CD4-positive, alpha-beta T cell (primary cell): ENCODE measurements at regions not wholly inside any gene's neighbourhood (a gene's known extent, or its start where the extent isn't known, plus 50 kb on each side); places are given as distances from the start of the nearest gene placed in this dataset.

Experiments
- ATAC-seq: fragments of 200-7000 bp; cut with Tn5 transposase; one replicate; pipeline ENCODE4 v1.10.0; 2022; ENCODE audit warnings: mild to moderate bottlenecking; ENCODE audit not compliant: poor library complexity
- CTCF ChIA-PET: fragments of 350-600 bp; sonication (Branson Sonifier 250); formaldehyde crosslinking; loops from one replicate; lab custom pipeline; 2021; ENCODE audit warnings: antibody characterized with exemption, inconsistent platforms; lab: Charles Lee
- POLR2A ChIA-PET: fragments of 350-600 bp; sonication (Branson Sonifier 250); formaldehyde crosslinking; loops from one replicate; lab custom pipeline; 2021; ENCODE audit warnings: antibody characterized with exemption, inconsistent platforms; lab: Charles Lee
- DNase-seq, 14 experiments: peaks; one replicate each; pipeline ENCODE4 v3.0.0-alpha.2; 2013 to 2020; ENCODE audit warnings: mixed read lengths in 2 of 14
- H3K27ac ChIP-seq, 2 donors: one replicate each; pipeline versions ENCODE4 v1.5.1 to v1.7.0; 2013; ENCODE audit warnings: low read length in 2 of 2, low read depth in 1 of 2, mild to moderate bottlenecking in 1 of 2
- H3K27me3 ChIP-seq, 2 experiments: 1 replicate in 1 of 2; 2 replicates in 1 of 2; pipeline versions ENCODE4 v1.6.1 to v1.7.0; 2013; ENCODE audit warnings: low read length in 2 of 2, control low read depth in 1 of 2, mild to moderate bottlenecking in 1 of 2, moderate library complexity in 1 of 2; ENCODE audit not compliant: insufficient read depth in 2 of 2, control insufficient read depth in 1 of 2
- H3K36me3 ChIP-seq: one replicate; pipeline ENCODE4 v1.6.1; 2013; ENCODE audit warnings: low read length, control low read depth; ENCODE audit not compliant: insufficient read depth
- H3K4me1 ChIP-seq: one replicate; pipeline ENCODE4 v1.6.1; 2013; ENCODE audit warnings: low read length, control low read depth; ENCODE audit not compliant: insufficient read depth
- H3K4me3 ChIP-seq: one replicate; pipeline ENCODE4 v1.5.1; 2013; ENCODE audit warnings: mild to moderate bottlenecking, low read length, moderate library complexity
- H3K9me3 ChIP-seq, 2 experiments: 1 replicate in 1 of 2; 2 replicates in 1 of 2; pipeline versions ENCODE4 v1.6.1 to v1.7.0; 2013; ENCODE audit warnings: low read length in 2 of 2, mild to moderate bottlenecking in 2 of 2, control low read depth in 1 of 2, moderate library complexity in 1 of 2; ENCODE audit not compliant: control insufficient read depth in 1 of 2, insufficient read depth in 1 of 2
- H3K27ac Mint-ChIP-seq: one replicate; pipeline ENCODE4 v1.8.0; 2020; ENCODE audit warnings: mixed read lengths
- H3K27me3 Mint-ChIP-seq: one replicate; pipeline ENCODE4 v1.8.0; 2021; ENCODE audit warnings: mixed read lengths
- H3K36me3 Mint-ChIP-seq: one replicate; pipeline ENCODE4 v1.8.0; 2021; ENCODE audit warnings: low read depth, mixed read lengths
- H3K4me1 Mint-ChIP-seq: one replicate; pipeline ENCODE4 v1.8.0; 2021; ENCODE audit warnings: low read depth, mixed read lengths
- H3K4me3 Mint-ChIP-seq: one replicate; pipeline ENCODE4 v1.8.0; 2020; ENCODE audit warnings: mild to moderate bottlenecking, mixed read lengths
- H3K9me3 Mint-ChIP-seq: one replicate; pipeline ENCODE4 v1.8.0; 2020; ENCODE audit warnings: mixed read lengths
- CTCF ChIP-seq: fragments of 200-600 bp; IDR thresholded peaks from one replicate; pipeline ENCODE4 v1.8.0; 2022; ENCODE audit warnings: antibody characterized with exemption, mild to moderate bottlenecking
- intact Hi-C, 2 experiments: fragments of 100-400 bp; cut with DNase I in 1 of 2; cut with micrococcal nuclease in 1 of 2; formaldehyde crosslinking; loops; one replicate each; pipeline versions ENCODE4 v1.15.1 to v1.9.0; 2023 to 2025; cut with DNase I, micrococcal nuclease

DNA sequence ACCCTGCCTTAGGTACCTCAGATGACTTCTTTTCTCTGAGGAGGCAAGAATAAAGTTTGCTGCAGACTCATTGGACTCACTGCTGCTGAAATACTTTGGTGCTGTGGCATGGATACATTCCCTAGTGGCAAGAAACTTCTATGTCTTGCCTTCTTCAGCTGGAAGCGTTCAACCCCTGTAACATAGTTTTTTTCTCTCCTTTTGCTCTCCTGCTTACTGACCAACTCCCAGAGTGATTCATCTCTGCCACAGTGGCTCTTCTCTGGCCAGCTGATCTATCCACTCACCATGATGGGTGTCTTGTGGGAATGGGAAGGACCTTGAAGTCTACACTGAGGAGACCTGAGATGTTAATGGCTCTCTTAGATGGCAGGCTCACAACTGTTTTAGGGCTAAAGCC lies 309.3 kb upstream of the LRRTM4 start:
- H3K27ac ChIP-seq, result no peak overlapping the region
- no peaks in the 10 kb centered on the region for H3K27me3 ChIP-seq
- H3K27me3 Mint-ChIP-seq, result no peaks in the 10 kb centered on the region
- H3K9me3 ChIP-seq, result peaks cover 0 to 8% of the 10 kb centered on the region in 2 experiments
- H3K36me3 Mint-ChIP-seq, result no peaks in the 10 kb centered on the region
- no peak overlapping the region for H3K4me3 ChIP-seq
- no peaks in the 10 kb centered on the region for H3K36me3 ChIP-seq
- H3K27ac Mint-ChIP-seq, result no peak overlapping the region
- no peak overlapping the region for H3K4me3 Mint-ChIP-seq
- no peaks in the 10 kb centered on the region for H3K4me1 ChIP-seq
- H3K4me1 Mint-ChIP-seq, result no peaks in the 10 kb centered on the region
- peaks cover 23% of the 10 kb centered on the region for H3K9me3 Mint-ChIP-seq
- ATAC-seq, result no peak
- intact Hi-C loops, result no loop called here
- no peak for TF ChIP-seq CTCF
- POLR2A ChIA-PET, result no interaction called here
- CTCF ChIA-PET, result no interaction called here
- no peak for DNase-seq

DNA sequence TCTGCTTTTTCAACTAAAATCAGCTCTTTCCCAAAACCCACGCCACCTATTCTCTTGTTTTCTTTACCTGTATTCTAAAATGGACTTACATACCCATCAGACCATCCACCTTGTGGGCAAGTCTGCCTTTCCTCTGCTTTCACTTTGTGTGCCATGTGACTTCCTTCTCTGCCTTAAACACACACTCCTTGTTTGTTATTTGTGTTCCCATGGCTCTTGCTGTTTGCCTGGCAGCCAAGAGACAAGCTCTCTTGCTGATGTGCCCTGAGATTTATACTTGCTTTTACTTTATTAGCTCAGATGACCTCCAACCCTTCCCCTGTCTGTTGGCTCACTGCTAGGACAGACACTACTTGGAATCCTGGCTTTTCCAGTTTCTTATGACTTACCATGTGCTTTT lies 309.7 kb upstream of the LRRTM4 start:
- POLR2A ChIA-PET, result no interaction called here
- H3K9me3 ChIP-seq, result peaks cover 0 to 8% of the 10 kb centered on the region in 2 experiments
- DNase-seq (no peak), ATAC-seq (no peak)
- Mint-ChIP-seq H3K4me3 (no peak overlapping the region), H3K36me3 (no peaks in the 10 kb centered on the region), H3K27me3 (no peaks in the 10 kb centered on the region), H3K4me1 (no peaks in the 10 kb centered on the region), H3K9me3 (peaks cover 23% of the 10 kb centered on the region), H3K27ac (no peak overlapping the region)
- intact Hi-C loops, result no loop called here
- no peak overlapping the region for H3K27ac ChIP-seq
- H3K4me3 ChIP-seq, result no peak overlapping the region
- TF ChIP-seq CTCF, result no peak
- H3K4me1 ChIP-seq, result no peaks in the 10 kb centered on the region
- CTCF ChIA-PET, result no interaction called here
- no peaks in the 10 kb centered on the region for H3K27me3 ChIP-seq
- H3K36me3 ChIP-seq, result no peaks in the 10 kb centered on the region

DNA sequence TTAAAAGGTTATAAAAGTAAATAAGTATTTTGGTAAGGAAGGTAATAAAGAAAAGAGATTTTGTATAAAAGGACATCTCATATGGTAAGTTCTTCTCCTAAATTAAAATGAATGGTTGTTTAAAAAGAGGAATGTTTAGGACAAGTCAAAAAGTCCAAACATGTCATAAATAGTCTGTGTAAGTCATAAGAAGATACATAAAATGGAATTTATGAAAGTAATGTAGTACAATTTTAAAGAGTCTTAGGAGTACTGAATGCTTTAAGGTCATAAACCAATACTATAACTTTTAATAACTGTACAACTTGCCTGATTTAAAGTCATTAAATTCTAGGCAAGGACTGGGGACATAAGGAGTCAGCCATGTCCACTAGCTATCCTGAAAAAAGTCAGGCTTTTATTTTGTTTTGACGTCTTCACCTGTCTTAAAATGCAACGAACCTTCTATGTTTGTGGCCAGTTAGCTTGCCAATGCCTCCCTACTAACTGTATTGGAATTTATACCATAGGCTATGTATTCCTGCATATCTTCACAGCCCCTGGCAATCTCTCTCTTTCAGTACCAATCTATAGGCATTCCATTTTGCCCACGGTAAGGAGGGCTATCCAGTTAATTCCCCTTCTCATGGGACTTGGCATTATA lies 312.3 kb upstream of the LRRTM4 start:
- Mint-ChIP-seq H3K4me3 (no peak overlapping the region), H3K4me1 (no peaks in the 10 kb centered on the region), H3K36me3 (no peaks in the 10 kb centered on the region), H3K27ac (no peak overlapping the region), H3K9me3 (peaks cover 15% of the 10 kb centered on the region), H3K27me3 (no peaks in the 10 kb centered on the region)
- no peak overlapping the region for H3K27ac ChIP-seq
- H3K4me1 ChIP-seq, result no peaks in the 10 kb centered on the region
- no peaks in the 10 kb centered on the region for H3K36me3 ChIP-seq
- CTCF ChIA-PET, result no interaction called here
- no peaks in the 10 kb centered on the region for H3K27me3 ChIP-seq
- POLR2A ChIA-PET, result no interaction called here
- H3K9me3 ChIP-seq, result peaks cover 0 to 10% of the 10 kb centered on the region in 2 experiments
- no peak for ATAC-seq
- no peak for DNase-seq
- intact Hi-C loops, result no loop called here
- no peak for TF ChIP-seq CTCF
- no peak overlapping the region for H3K4me3 ChIP-seq
